ENCODE measurements at regions not wholly inside any gene's neighbourhood (a gene's known extent, or its start where the extent isn't known, plus 50 kb on each side); places are given as distances from the start of the nearest gene placed in this dataset.

- POLR2A ChIA-PET, result no interaction called here
- CTCF ChIA-PET, result no interaction called here
- no peak for TF ChIP-seq LEF1 (IDR thresholded peaks at IDR 0.05; ENCODE audit: borderline replicate concordance)
- no peak for TF ChIP-seq TARDBP (IDR thresholded peaks at IDR 0.05)
- TF ChIP-seq ELF4 (IDR thresholded peaks at IDR 0.05), result no peak
- TF ChIP-seq ZNF384 (IDR thresholded peaks at IDR 0.05), result no peak
- TF ChIP-seq SP1 (IDR thresholded peaks at IDR 0.05), result no peak
- TF ChIP-seq PKNOX1 (IDR thresholded peaks at IDR 0.05), result no peak
- no peak for TF ChIP-seq L3MBTL2 (conservative IDR thresholded peaks at IDR 0.05)
- TF ChIP-seq HDGF (IDR thresholded peaks at IDR 0.05; ENCODE audit: borderline replicate concordance), result no peak
- DNase-seq (ENCODE audit: extremely low spot score), result no peak
These were observed 309.1 kb upstream of the COL3A1 start for GRCh38 chr2:188664951-188665595.

GRCh38 chr2:188665727-188666304 lies 308.4 kb upstream of the COL3A1 start:
- no peak for TF ChIP-seq SP1 (IDR thresholded peaks at IDR 0.05)
- no peak for TF ChIP-seq BHLHE40 (IDR thresholded peaks at IDR 0.05; ENCODE audit: borderline replicate concordance)
- no peak for TF ChIP-seq L3MBTL2 (conservative IDR thresholded peaks at IDR 0.05)
- no peak for TF ChIP-seq NFRKB (IDR thresholded peaks at IDR 0.05)
- no peak for TF ChIP-seq SUZ12 (IDR thresholded peaks at IDR 0.05)
- no peak for TF ChIP-seq PKNOX1 (IDR thresholded peaks at IDR 0.05)
- no peak for TF ChIP-seq LEF1 (IDR thresholded peaks at IDR 0.05; ENCODE audit: borderline replicate concordance)
- TF ChIP-seq CTBP1 (IDR thresholded peaks at IDR 0.05; ENCODE audit: borderline replicate concordance), result no peak
- no peak for TF ChIP-seq HDGF (IDR thresholded peaks at IDR 0.05; ENCODE audit: borderline replicate concordance)
- no peak for TF ChIP-seq FOXM1 (IDR thresholded peaks at IDR 0.05; ENCODE audit: borderline replicate concordance)
- TF ChIP-seq FOXK2 (IDR thresholded peaks at IDR 0.05), result no peak
- ChIA-PET POLR2A (no interaction called here), CTCF (no interaction called here)
- DNase-seq (ENCODE audit: extremely low spot score), result no peak

DNA sequence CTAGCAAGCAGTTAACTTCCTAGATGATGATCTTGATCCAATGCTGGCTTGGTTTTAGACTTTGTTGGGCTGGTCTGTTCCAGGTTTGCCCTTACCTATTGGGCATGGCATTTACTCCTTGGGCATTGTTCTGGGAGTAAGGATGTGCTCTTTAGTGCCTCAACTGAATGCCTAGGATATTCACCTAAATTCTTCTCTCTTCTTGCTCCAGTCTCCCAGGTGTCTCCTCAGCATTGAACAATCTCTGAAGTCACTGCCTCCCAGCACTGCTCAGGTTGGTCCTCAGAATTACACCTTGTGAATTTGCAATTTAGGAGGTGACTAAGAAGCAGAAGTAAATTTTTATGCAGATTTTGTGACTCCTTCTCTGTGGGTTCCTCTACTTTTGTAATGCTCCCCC lies 307.7 kb upstream of the COL3A1 start:
- ChIA-PET CTCF (no interaction called here), POLR2A (no interaction called here)
- no peak for DNase-seq (ENCODE audit: extremely low spot score)
- no peak for TF ChIP-seq ELF4 (IDR thresholded peaks at IDR 0.05)
- TF ChIP-seq FOXK2 (IDR thresholded peaks at IDR 0.05), result no peak
- no peak for TF ChIP-seq ARNT (IDR thresholded peaks at IDR 0.05)
- TF ChIP-seq FOXA1 (IDR thresholded peaks at IDR 0.05), result no peak
- TF ChIP-seq CTBP1 (IDR thresholded peaks at IDR 0.05; ENCODE audit: borderline replicate concordance), result no peak
- TF ChIP-seq SUZ12 (IDR thresholded peaks at IDR 0.05), result no peak
- no peak for TF ChIP-seq SP1 (IDR thresholded peaks at IDR 0.05)
- no peak for TF ChIP-seq ZNF384 (IDR thresholded peaks at IDR 0.05)
- TF ChIP-seq TARDBP (IDR thresholded peaks at IDR 0.05), result no peak
- no peak for TF ChIP-seq FOXM1 (IDR thresholded peaks at IDR 0.05; ENCODE audit: borderline replicate concordance)

DNA sequence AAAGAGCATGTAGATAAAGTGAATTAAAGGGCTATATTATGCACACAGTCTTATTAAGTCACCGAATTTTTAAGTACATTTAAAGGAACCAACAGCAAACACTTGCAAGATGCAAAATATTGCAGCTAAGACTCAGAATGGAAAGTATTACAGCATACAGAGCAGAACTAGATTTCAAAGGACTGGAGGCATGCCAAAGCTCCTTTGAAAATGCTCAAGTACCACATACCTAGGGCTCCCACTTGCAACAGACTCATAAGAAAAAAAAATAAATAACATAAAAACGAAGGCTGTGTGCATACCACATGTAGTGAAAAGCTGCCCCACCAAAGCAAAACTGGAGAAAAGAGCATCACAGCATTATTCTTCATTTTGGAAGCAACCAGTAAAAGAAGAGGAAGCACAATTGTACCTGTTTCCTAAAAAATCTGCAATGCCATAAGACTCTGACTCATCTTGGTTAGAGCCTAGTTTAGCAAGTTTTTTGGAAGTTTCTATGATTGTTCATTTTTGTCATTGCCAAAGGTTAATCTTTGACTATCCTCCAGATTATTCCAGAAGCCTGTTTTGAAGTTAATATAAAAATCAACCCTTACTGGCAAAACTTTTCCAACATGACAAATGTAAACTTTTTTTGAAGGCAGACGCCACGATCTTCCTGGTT lies 306.0 kb upstream of the COL3A1 start:
- TF ChIP-seq FOXA1 (IDR thresholded peaks at IDR 0.05), result no peak
- TF ChIP-seq ELF4 (IDR thresholded peaks at IDR 0.05), result no peak
- TF ChIP-seq ARNT (IDR thresholded peaks at IDR 0.05), result no peak
- TF ChIP-seq FOXK2 (IDR thresholded peaks at IDR 0.05), result no peak
- TF ChIP-seq TARDBP (IDR thresholded peaks at IDR 0.05), result no peak
- no peak for TF ChIP-seq NFRKB (IDR thresholded peaks at IDR 0.05)
- no peak for TF ChIP-seq PKNOX1 (IDR thresholded peaks at IDR 0.05)
- no peak for TF ChIP-seq FOXM1 (IDR thresholded peaks at IDR 0.05; ENCODE audit: borderline replicate concordance)
- TF ChIP-seq HDGF (IDR thresholded peaks at IDR 0.05; ENCODE audit: borderline replicate concordance), result no peak
- TF ChIP-seq LEF1 (IDR thresholded peaks at IDR 0.05; ENCODE audit: borderline replicate concordance), result no peak
- no peak for TF ChIP-seq SP1 (IDR thresholded peaks at IDR 0.05)
- no peak for TF ChIP-seq SUZ12 (IDR thresholded peaks at IDR 0.05)
- no peak for TF ChIP-seq ZNF384 (IDR thresholded peaks at IDR 0.05)
- TF ChIP-seq CTBP1 (IDR thresholded peaks at IDR 0.05; ENCODE audit: borderline replicate concordance), result no peak
- no peak for TF ChIP-seq BHLHE40 (IDR thresholded peaks at IDR 0.05; ENCODE audit: borderline replicate concordance)
- TF ChIP-seq L3MBTL2 (conservative IDR thresholded peaks at IDR 0.05), result no peak
- CTCF ChIA-PET, result no interaction called here
- POLR2A ChIA-PET, result no interaction called here
- DNase-seq (ENCODE audit: extremely low spot score), result no peak

- no peak for DNase-seq (ENCODE audit: extremely low spot score)
- ChIA-PET CTCF (no interaction called here), POLR2A (no interaction called here)
- no peak for TF ChIP-seq FOXM1 (IDR thresholded peaks at IDR 0.05; ENCODE audit: borderline replicate concordance)
- no peak for TF ChIP-seq FOXK2 (IDR thresholded peaks at IDR 0.05)
- TF ChIP-seq CTBP1 (IDR thresholded peaks at IDR 0.05; ENCODE audit: borderline replicate concordance), result no peak
- TF ChIP-seq FOXA1 (IDR thresholded peaks at IDR 0.05), result no peak
- TF ChIP-seq ARNT (IDR thresholded peaks at IDR 0.05), result no peak
- TF ChIP-seq ZNF384 (IDR thresholded peaks at IDR 0.05), result no peak
- no peak for TF ChIP-seq HDGF (IDR thresholded peaks at IDR 0.05; ENCODE audit: borderline replicate concordance)
- no peak for TF ChIP-seq PKNOX1 (IDR thresholded peaks at IDR 0.05)
- TF ChIP-seq SP1 (IDR thresholded peaks at IDR 0.05), result no peak
- no peak for TF ChIP-seq ELF4 (IDR thresholded peaks at IDR 0.05)
- TF ChIP-seq NFRKB (IDR thresholded peaks at IDR 0.05), result no peak
- no peak for TF ChIP-seq L3MBTL2 (conservative IDR thresholded peaks at IDR 0.05)
- TF ChIP-seq LEF1 (IDR thresholded peaks at IDR 0.05; ENCODE audit: borderline replicate concordance), result no peak
- no peak for TF ChIP-seq BHLHE40 (IDR thresholded peaks at IDR 0.05; ENCODE audit: borderline replicate concordance)
- no peak for TF ChIP-seq SUZ12 (IDR thresholded peaks at IDR 0.05)
These were observed 298.7 kb upstream of the COL3A1 start for GRCh38 chr2:188675391-188676009.

All from HEK293T (cell line).